HFF-Myc (cell line): ENCODE measurements at regions not wholly inside any gene's neighbourhood (a gene's known extent, or its start where the extent isn't known, plus 50 kb on each side); places are given as distances from the start of the nearest gene placed in this dataset.

Source experiments
- DNase-seq: peaks from one replicate; pipeline ENCODE4 v3.0.0-alpha.2; 2011; ENCODE audit warnings: low read depth; ENCODE audit errors: extremely low read depth
- H3K4me3 ChIP-seq: replicated peaks from 2 replicates; pipeline ENCODE4 v1.5.1; 2011; ENCODE audit warnings: low read depth, mild to moderate bottlenecking, control low read depth, low read length
- CTCF ChIP-seq: IDR thresholded peaks from 2 replicates; pipeline ENCODE4 v1.5.1; 2012; ENCODE audit warnings: mild to moderate bottlenecking, low read depth, low read length, control low read depth; ENCODE audit errors: missing control alignments

- no peak overlapping the region for H3K4me3 ChIP-seq
- no peak for DNase-seq
- no peak for TF ChIP-seq CTCF
Measured at GRCh38 chr17:56707312-56708219, 114.1 kb downstream of the NOG start.

GRCh38 chr17:56708220-56708558 is 114.7 kb downstream of the NOG start:
- no peak overlapping the region for H3K4me3 ChIP-seq
- TF ChIP-seq CTCF: no peak
- DNase-seq: no peak

GRCh38 chr17:56708670-56709410 is 115.3 kb downstream of the NOG start:
- no peak for TF ChIP-seq CTCF
- DNase-seq: no peak
- H3K4me3 ChIP-seq: no peak overlapping the region

- no peak for TF ChIP-seq CTCF
Measured at GRCh38 chr17:56710986-56711385, 117.5 kb downstream of the NOG start.

GRCh38 chr17:56715613-56716357 is 117.9 kb downstream of the C17orf67 start:
- peak; percentile 71 for DNase-seq
- peak; percentile 84 for TF ChIP-seq CTCF
- H3K4me3 ChIP-seq: no peak overlapping the region

More at GRCh38 chr17:56710986-56711385, 117.5 kb downstream of the NOG start:
- DNase-seq: no peak
- no peak overlapping the region for H3K4me3 ChIP-seq

- no peak overlapping the region for H3K4me3 ChIP-seq
- no peak for DNase-seq
- TF ChIP-seq CTCF: no peak
Measured at GRCh38 chr17:56717471-56717870, 116.2 kb downstream of the C17orf67 start.
